Motor neuron (in vitro differentiated cells): ENCODE measurements at regions not wholly inside any gene's neighbourhood (a gene's known extent, or its start where the extent isn't known, plus 50 kb on each side); places are given as distances from the start of the nearest gene placed in this dataset.

Experiments used
- ATAC-seq, 8 experiments: fragments of 200-7000 bp; cut with Tn5 transposase; replicated peaks in 6 of 8; 2 replicates each; pipeline ENCODE4 v1.8.0; 2021; ENCODE audit warnings: mild to moderate bottlenecking in 8 of 8, moderate library complexity in 8 of 8
- H3K27ac ChIP-seq, 2 donors: fragments of 250-450 bp; sonication (Bioruptor Pico); 2 replicates each; pipeline ENCODE4 v1.9.0; 2021; ENCODE audit warnings: antibody characterized with exemption in 2 of 2, mild to moderate bottlenecking in 2 of 2, moderate library complexity in 1 of 2
- H3K4me1 ChIP-seq, 2 donors: fragments of 250-450 bp; sonication (Bioruptor Pico); replicated peaks in 1 of 2; 2 replicates each; pipeline ENCODE4 v1.6.1; 2021; ENCODE audit warnings: antibody characterized with exemption in 2 of 2, mild to moderate bottlenecking in 2 of 2, moderate library complexity in 1 of 2
- H3K4me3 ChIP-seq, 5 donors: fragments of 250-450 bp; sonication (Bioruptor Pico); 2 replicates each; pipeline ENCODE4 v1.9.0; 2021; ENCODE audit warnings: antibody characterized with exemption in 5 of 5, mild to moderate bottlenecking in 5 of 5, moderate library complexity in 4 of 5
- WGBS, 10 experiments: fragments of 450-650 bp; shearing (Covaris generic); methylation state at CpG; one replicate each; pipeline ENCODE4 v1.0.0; 2022; 5-methylcytosine and 5-hydroxymethylcytosine counted together
- in situ Hi-C, 9 experiments: fragments of 400-800 bp; cut with MboI; loops; one replicate each; pipeline ENCODE4 v1.15.0; 2021; ENCODE audit warnings: low sequenced_read_pairs in 9 of 9, low pct_unique_long_range_greater_than_20kb in 2 of 9; ENCODE audit not compliant: unreplicated experiment in 9 of 9

GRCh38 chr11:81899156-81899555, 834.5 kb downstream of the FAM181B start:
- H3K27ac ChIP-seq, result no peak overlapping the region
- no peak for ATAC-seq
- H3K4me1 ChIP-seq, result no peaks in the 10 kb centered on the region
- in situ Hi-C loops, result no loop called here
- no peak overlapping the region for H3K4me3 ChIP-seq
- WGBS, 10 experiments, result 0 to 100% (median 88%) methylated on average over 1 of the region's 1 CpG; no CpG with 5 or more reads in 1 of the 10 experiments

DNA sequence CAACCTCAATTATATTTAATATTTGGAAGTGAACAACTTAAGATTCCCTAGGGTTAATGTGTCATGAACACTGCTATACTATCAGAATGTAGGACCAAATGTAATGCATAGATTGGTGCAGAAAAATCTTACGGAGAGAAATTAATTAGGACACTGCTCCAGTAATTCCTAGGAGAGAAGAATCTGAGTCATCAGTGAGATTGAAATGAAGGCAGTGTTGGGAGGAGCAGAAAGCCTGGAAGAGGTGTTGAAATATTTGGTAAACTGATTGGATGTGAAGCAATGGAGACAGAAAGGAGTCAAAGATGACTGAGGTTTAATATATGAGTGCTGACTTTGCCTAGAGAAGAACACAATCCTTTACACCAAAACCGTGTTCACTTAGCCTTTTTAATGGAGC, 836.0 kb downstream of the FAM181B start:
- WGBS, 10 experiments, result 28 to 92% (median 60%) methylated on average over 1 to 2 of the region's 2 CpGs; no CpG with 5 or more reads in 2 of the 10 experiments
- in situ Hi-C loops, result no loop called here
- H3K4me3 ChIP-seq, result no peak overlapping the region
- peak in 3 of 8 experiments; percentile 7 to 52 (median 48) for ATAC-seq
- no peaks in the 10 kb centered on the region for H3K4me1 ChIP-seq
- no peak overlapping the region for H3K27ac ChIP-seq

DNA sequence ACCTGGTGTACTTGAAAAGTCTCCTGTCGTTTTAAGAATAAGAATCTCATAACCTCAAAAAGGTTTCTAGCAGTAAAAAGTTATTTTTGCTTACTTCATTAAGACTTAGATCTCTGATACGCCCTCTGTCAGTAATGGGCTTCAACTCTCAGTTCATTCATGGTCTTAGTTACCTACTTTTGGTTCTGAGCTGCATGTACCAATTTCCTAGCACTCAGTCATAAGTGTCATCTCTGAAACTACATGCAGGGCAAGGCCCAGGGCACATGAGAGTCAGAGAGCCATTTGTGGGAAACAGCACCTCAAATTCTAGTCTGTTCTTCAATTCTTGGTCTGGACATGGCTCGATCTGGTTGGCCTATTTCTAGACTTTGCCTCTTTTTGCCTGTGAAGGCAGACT, 838.4 kb downstream of the FAM181B start:
- Histone ChIP-seq H3K27ac (no peak overlapping the region), H3K4me1 (no peaks in the 10 kb centered on the region), H3K4me3 (no peak overlapping the region)
- no peak for ATAC-seq
- in situ Hi-C loops, result no loop called here
- 0 to 100% (median 53%) methylated on average over 1 to 3 of the region's 3 CpGs for WGBS, 10 experiments

- H3K27ac ChIP-seq, result no peak overlapping the region
- in situ Hi-C loops, result no loop called here
- H3K4me1 ChIP-seq, result no peaks in the 10 kb centered on the region
- ATAC-seq, result no peak
- 0 to 100% (median 86%) methylated on average over 1 to 6 of the region's 7 CpGs; no CpG with 5 or more reads in 4 of the 10 experiments for WGBS, 10 experiments
- no peak overlapping the region for H3K4me3 ChIP-seq
Measured at GRCh38 chr11:81892770-81893635, 840.7 kb downstream of the FAM181B start.

- no peak for ATAC-seq
- Histone ChIP-seq H3K27ac (no peak overlapping the region), H3K4me3 (no peak overlapping the region), H3K4me1 (no peaks in the 10 kb centered on the region)
- WGBS, 10 experiments, result 0 to 100% (median 75%) methylated on average over 1 of the region's 1 CpG; no CpG with 5 or more reads in 3 of the 10 experiments
- in situ Hi-C loops, result no loop called here
Measured at GRCh38 chr11:81888391-81888790, 845.3 kb downstream of the FAM181B start.

- Histone ChIP-seq H3K4me3 (no peak overlapping the region), H3K27ac (no peak overlapping the region), H3K4me1 (no peaks in the 10 kb centered on the region)
- 40 to 100% (median 93%) methylated on average over 1 of the region's 1 CpG; no CpG with 5 or more reads in 4 of the 10 experiments for WGBS, 10 experiments
- ATAC-seq, result no peak
- in situ Hi-C loops, result no loop called here
Measured at GRCh38 chr11:81887671-81888070, 846.0 kb downstream of the FAM181B start.

GRCh38 chr11:81886406-81887075, 847.1 kb downstream of the FAM181B start:
- Histone ChIP-seq H3K4me1 (no peaks in the 10 kb centered on the region), H3K4me3 (no peak overlapping the region), H3K27ac (no peak overlapping the region)
- in situ Hi-C loops, result no loop called here
- ATAC-seq, result no peak
- WGBS, 10 experiments, result 19 to 91% (median 74%) methylated on average over 1 to 2 of the region's 2 CpGs

- Histone ChIP-seq H3K27ac (no peak overlapping the region), H3K4me3 (no peak overlapping the region), H3K4me1 (no peaks in the 10 kb centered on the region)
- WGBS, 10 experiments, result 0 to 63% (median 35%) methylated on average over 1 to 2 of the region's 2 CpGs; no CpG with 5 or more reads in 2 of the 10 experiments
- in situ Hi-C loops, result no loop called here
- no peak for ATAC-seq
Measured at GRCh38 chr11:81874635-81875034, 859.0 kb downstream of the FAM181B start.

- no peaks in the 10 kb centered on the region for H3K4me1 ChIP-seq
- no peak for ATAC-seq
- 20 to 77% (median 42%) methylated on average over 1 to 2 of the region's 2 CpGs; no CpG with 5 or more reads in 4 of the 10 experiments for WGBS, 10 experiments
- no peak overlapping the region for H3K4me3 ChIP-seq
- H3K27ac ChIP-seq, result no peak overlapping the region
- in situ Hi-C loops, result no loop called here
Measured at GRCh38 chr11:81870815-81871214, 862.8 kb downstream of the FAM181B start.

GRCh38 chr11:81870066-81870412, 863.6 kb downstream of the FAM181B start:
- Histone ChIP-seq H3K27ac (no peak overlapping the region), H3K4me3 (no peak overlapping the region), H3K4me1 (no peaks in the 10 kb centered on the region)
- WGBS, 10 experiments, result 0 to 50% (median 27%) methylated on average over 1 to 3 of the region's 3 CpGs; no CpG with 5 or more reads in 3 of the 10 experiments
- in situ Hi-C loops, result no loop called here
- ATAC-seq, result no peak

- Histone ChIP-seq H3K4me1 (no peaks in the 10 kb centered on the region), H3K27ac (no peak overlapping the region), H3K4me3 (no peak overlapping the region)
- no peak for ATAC-seq
- WGBS, 10 experiments, result 0 to 100% (median 83%) methylated on average over 1 of the region's 1 CpG; no CpG with 5 or more reads in 5 of the 10 experiments
- in situ Hi-C loops, result no loop called here
Measured at GRCh38 chr11:81869351-81870065, 864.2 kb downstream of the FAM181B start.

GRCh38 chr11:81866896-81867295, 866.8 kb downstream of the FAM181B start:
- Histone ChIP-seq H3K27ac (no peak overlapping the region), H3K4me1 (no peaks in the 10 kb centered on the region), H3K4me3 (no peak overlapping the region)
- WGBS, 10 experiments, result 44 to 100% (median 72%) methylated on average over 1 to 2 of the region's 2 CpGs
- in situ Hi-C loops, result no loop called here
- no peak for ATAC-seq

DNA sequence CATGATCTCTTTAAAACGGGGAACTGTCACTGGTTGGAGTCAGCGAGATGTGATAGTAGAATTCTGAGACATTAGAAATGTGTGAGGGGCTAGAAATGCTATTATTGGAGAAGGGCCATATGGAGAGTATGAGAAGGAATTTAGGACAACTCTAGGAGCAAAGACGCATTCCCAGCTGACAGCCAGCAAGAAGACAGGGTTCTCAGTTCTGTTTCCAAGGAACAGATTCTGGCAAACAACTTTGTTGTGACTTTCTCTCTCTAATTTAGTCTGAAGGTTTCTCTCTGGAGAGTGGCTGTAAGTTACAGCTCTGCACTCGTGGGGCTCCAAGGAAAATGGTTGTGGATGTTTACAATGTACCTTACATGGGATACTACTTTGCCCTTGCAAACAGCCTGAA, 876.3 kb downstream of the FAM181B start:
- Histone ChIP-seq H3K4me3 (no peak overlapping the region), H3K4me1 (no peaks in the 10 kb centered on the region), H3K27ac (no peak overlapping the region)
- in situ Hi-C loops, result no loop called here
- 0 to 74% (median 50%) methylated on average over 1 to 4 of the region's 4 CpGs; no CpG with 5 or more reads in 2 of the 10 experiments for WGBS, 10 experiments
- ATAC-seq, result no peak
